PC-3 (cell line): ENCODE measurements at regions not wholly inside any gene's neighbourhood (a gene's known extent, or its start where the extent isn't known, plus 50 kb on each side); places are given as distances from the start of the nearest gene placed in this dataset.

Experiments
- ATAC-seq: fragments of 200-7000 bp; cut with Tn5 transposase; 2 replicates; pipeline ENCODE4 v1.9.1; 2020; ENCODE audit warnings: mild to moderate bottlenecking, moderate library complexity
- BruUV-seq: library from RNA; stranded (reverse); fragments of 400-500 nt; replicated peaks from 2 replicates; lab custom pipeline; 2021; lab: Mats Ljungman, UMichigan
- CTCF ChIA-PET: fragments of 300-600 bp; sonication (Branson Sonifier 250); formaldehyde crosslinking; loops from one replicate; lab custom pipeline; 2022; ENCODE audit warnings: antibody characterized with exemption; lab: Charles Lee
- POLR2A ChIA-PET: fragments of 300-600 bp; sonication (Branson Sonifier 250); formaldehyde crosslinking; loops from one replicate; lab custom pipeline; 2022; ENCODE audit warnings: antibody characterized with exemption; ENCODE audit not compliant: unreplicated experiment; lab: Charles Lee
- DNase-seq: peaks from one replicate; pipeline ENCODE4 v3.0.0-alpha.2; 2015
- H2AFZ ChIP-seq: fragments of 300-600 bp; sonication (generic); 2 replicates; pipeline ENCODE4 v1.6.0; 2016; ENCODE audit warnings: antibody characterized with exemption, low read length
- H3F3A ChIP-seq: fragments of 300-600 bp; sonication (generic); one replicate; pipeline ENCODE4 v1.6.0; 2017; ENCODE audit warnings: antibody characterized with exemption, low read length, control low read depth, mild to moderate bottlenecking; ENCODE audit not compliant: unreplicated experiment
- H3K27ac ChIP-seq: fragments of 300-600 bp; sonication (generic); 2 replicates; pipeline ENCODE4 v1.5.1; 2016; ENCODE audit warnings: mild to moderate bottlenecking, low read length
- H3K27me3 ChIP-seq: fragments of 300-600 bp; sonication (generic); 2 replicates; pipeline ENCODE4 v1.6.1; 2016; ENCODE audit warnings: low read length, mixed read lengths
- H3K36me3 ChIP-seq: fragments of 300-600 bp; sonication (generic); 2 replicates; pipeline ENCODE4 v1.6.1; 2016; ENCODE audit warnings: low read depth, mixed run types, low read length, mixed read lengths
- H3K4me1 ChIP-seq: fragments of 300-600 bp; sonication (generic); 2 replicates; pipeline ENCODE4 v1.5.1; 2016; ENCODE audit warnings: low read length; ENCODE audit not compliant: insufficient read depth
- H3K4me2 ChIP-seq: fragments of 300-600 bp; sonication (generic); 2 replicates; pipeline ENCODE4 v1.6.0; 2016; ENCODE audit warnings: low read length
- H3K4me3 ChIP-seq: fragments of 300-600 bp; sonication (generic); 2 replicates; pipeline ENCODE4 v1.5.1; 2016; ENCODE audit warnings: mild to moderate bottlenecking, low read length, mixed read lengths
- H3K79me2 ChIP-seq: fragments of 300-600 bp; sonication (generic); 2 replicates; pipeline ENCODE4 v1.6.1; 2017; ENCODE audit warnings: low read length, mixed read lengths
- H3K9ac ChIP-seq: fragments of 300-600 bp; sonication (generic); 2 replicates; pipeline ENCODE4 v1.6.0; 2016; ENCODE audit warnings: mild to moderate bottlenecking, low read length
- H3K9me2 ChIP-seq: fragments of 300-600 bp; sonication (generic); replicated peaks from 2 replicates; pipeline ENCODE4 v1.6.1; 2016; ENCODE audit warnings: mixed run types, low read length, mixed read lengths
- H3K9me3 ChIP-seq: fragments of 300-600 bp; sonication (generic); 2 replicates; pipeline ENCODE4 v1.6.1; 2016; ENCODE audit warnings: low read length, mixed read lengths
- H4K20me1 ChIP-seq: fragments of 300-600 bp; sonication (generic); 2 replicates; pipeline ENCODE4 v1.6.1; 2016; ENCODE audit warnings: low read length, mixed read lengths
- CTCF ChIP-seq: fragments of 300-600 bp; sonication (generic); conservative IDR thresholded peaks from 2 replicates; pipeline ENCODE4 v1.5.1; 2017; ENCODE audit warnings: antibody characterized with exemption, low read depth, mild to moderate bottlenecking, low read length
- EZH2 ChIP-seq: fragments of 300-600 bp; sonication (generic); IDR thresholded peaks from one replicate; pipeline ENCODE4 v1.6.1; 2017; ENCODE audit warnings: antibody characterized with exemption, mild to moderate bottlenecking, low read length; ENCODE audit not compliant: unreplicated experiment
- EZH2phosphoT487 ChIP-seq: fragments of 300-600 bp; sonication (generic); IDR thresholded peaks from 2 replicates; pipeline ENCODE4 v1.6.1; 2018; ENCODE audit warnings: mild to moderate bottlenecking, antibody characterized with exemption, low read length, borderline replicate concordance
- intact Hi-C: fragments of 100-400 bp; cut with micrococcal nuclease; formaldehyde crosslinking; loops from 2 replicates; pipeline ENCODE4 v1.9.0; 2023

DNA sequence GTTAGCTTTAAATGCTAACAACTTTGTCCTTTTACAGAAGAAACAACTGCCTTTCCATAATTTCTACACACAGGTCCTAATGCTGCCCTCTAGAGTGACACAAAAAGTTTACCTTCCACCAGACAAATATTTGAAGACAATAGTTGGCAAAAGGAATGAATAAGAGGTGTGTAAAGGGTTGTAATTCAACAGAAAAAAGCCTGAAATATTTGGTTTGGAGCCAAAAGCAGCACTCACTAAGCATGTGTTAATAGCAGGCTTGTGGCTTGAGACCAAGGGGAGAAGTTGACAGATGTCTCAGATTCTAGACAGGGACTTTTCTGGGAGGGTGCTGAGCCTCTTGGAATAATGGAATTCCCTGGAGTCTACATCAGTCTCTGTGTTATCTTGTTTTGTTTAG, 156.2 kb upstream of the GALNT17 start:
- H3K27me3 ChIP-seq = no peaks in the 10 kb centered on the region
- ChIA-PET CTCF (no interaction called here), POLR2A (no interaction called here)
- no peaks in the 10 kb centered on the region for H3K79me2 ChIP-seq
- no peaks in the 10 kb centered on the region for H3K4me1 ChIP-seq
- TF ChIP-seq EZH2phosphoT487 (no peak), CTCF (no peak), EZH2 (no peak)
- no peaks in the 10 kb centered on the region for H3K9me2 ChIP-seq
- H3K9me3 ChIP-seq = peaks cover 9% of the 10 kb centered on the region; the same call in 1 of the 2 replicates
- no peak overlapping the region for H3K4me3 ChIP-seq
- H3K4me2 ChIP-seq = no peak overlapping the region
- no TSS peak for BruUV-seq
- no peak for DNase-seq
- no peak overlapping the region for H3K27ac ChIP-seq
- no peak for ATAC-seq
- H3K9ac ChIP-seq = no peak overlapping the region
- no peak overlapping the region for H2AFZ ChIP-seq
- no peaks in the 10 kb centered on the region for H3F3A ChIP-seq
- no peaks in the 10 kb centered on the region for H4K20me1 ChIP-seq
- H3K36me3 ChIP-seq = no peaks in the 10 kb centered on the region
- intact Hi-C loops = no loop called here

GRCh38 chr7:70986297-70986696, 145.6 kb upstream of the GALNT17 start:
- no peak overlapping the region for H3K4me3 ChIP-seq
- BruUV-seq = no TSS peak
- H3K9me3 ChIP-seq = no peaks in the 10 kb centered on the region
- H3K36me3 ChIP-seq = no peaks in the 10 kb centered on the region
- intact Hi-C loops = no loop called here
- no peak overlapping the region for H2AFZ ChIP-seq
- H4K20me1 ChIP-seq = no peaks in the 10 kb centered on the region
- no peaks in the 10 kb centered on the region for H3K4me1 ChIP-seq
- no peaks in the 10 kb centered on the region for H3K79me2 ChIP-seq
- no peak overlapping the region for H3K9ac ChIP-seq
- H3K27ac ChIP-seq = no peak overlapping the region
- DNase-seq = no peak
- ChIA-PET CTCF (no interaction called here), POLR2A (no interaction called here)
- H3K9me2 ChIP-seq = no peaks in the 10 kb centered on the region
- TF ChIP-seq EZH2phosphoT487 (no peak), EZH2 (no peak), CTCF (no peak)
- no peaks in the 10 kb centered on the region for H3F3A ChIP-seq
- H3K27me3 ChIP-seq = no peaks in the 10 kb centered on the region
- ATAC-seq = no peak
- H3K4me2 ChIP-seq = no peak overlapping the region

DNA sequence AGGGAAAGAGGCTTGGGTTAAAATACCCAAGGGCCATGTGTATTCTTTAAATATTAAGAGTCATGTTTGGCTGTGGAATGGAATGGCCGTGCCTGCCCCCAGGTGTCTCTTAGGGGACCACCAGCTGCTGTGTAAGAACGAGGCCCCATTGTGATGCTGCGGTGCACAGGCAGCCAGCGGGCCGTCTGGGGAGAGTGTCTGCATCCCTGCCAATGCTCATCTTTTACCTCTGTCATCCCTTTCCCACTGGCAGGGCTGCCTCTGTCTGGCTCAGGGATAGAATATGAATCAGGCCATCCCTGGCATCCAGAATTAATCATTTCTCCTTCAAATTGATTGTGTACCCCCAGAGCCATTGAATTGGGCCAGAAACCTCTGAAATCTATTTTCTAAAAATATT, 137.8 kb upstream of the GALNT17 start:
- H3K36me3 ChIP-seq = no peaks in the 10 kb centered on the region
- H3K79me2 ChIP-seq = no peaks in the 10 kb centered on the region
- no peaks in the 10 kb centered on the region for H3F3A ChIP-seq
- no peaks in the 10 kb centered on the region for H3K27me3 ChIP-seq
- no peak overlapping the region for H2AFZ ChIP-seq
- DNase-seq (no peak), ATAC-seq (no peak)
- TF ChIP-seq CTCF (no peak), EZH2 (no peak), EZH2phosphoT487 (no peak)
- no peak overlapping the region for H3K4me3 ChIP-seq
- ChIA-PET CTCF (no interaction called here), POLR2A (no interaction called here)
- intact Hi-C loops = no loop called here
- H3K9ac ChIP-seq = no peak overlapping the region
- BruUV-seq = no TSS peak
- no peak overlapping the region for H3K4me2 ChIP-seq
- no peaks in the 10 kb centered on the region for H4K20me1 ChIP-seq
- H3K9me3 ChIP-seq = no peaks in the 10 kb centered on the region
- H3K4me1 ChIP-seq = no peaks in the 10 kb centered on the region
- no peaks in the 10 kb centered on the region for H3K9me2 ChIP-seq
- no peak overlapping the region for H3K27ac ChIP-seq
